Lung (tissue), 11 donors: ENCODE measurements at regions not wholly inside any gene's neighbourhood (a gene's known extent, or its start where the extent isn't known, plus 50 kb on each side); places are given as distances from the start of the nearest gene placed in this dataset.

Source experiments
- ATAC-seq: fragments of 200-7000 bp; cut with Tn5 transposase; one replicate; pipeline ENCODE4 v1.9.1; 2020; ENCODE audit warnings: moderate number of reproducible peaks; ENCODE audit not compliant: insufficient read depth, low FRiP score
- DNase-seq, 3 donors: peaks; one replicate each; pipeline ENCODE4 v3.0.0-alpha.2; 2013 to 2017
- H3K27ac ChIP-seq, 2 donors: one replicate each; pipeline ENCODE4 v1.5.1; 2013; ENCODE audit warnings: mild to moderate bottlenecking in 2 of 2, moderate library complexity in 2 of 2, control low read depth in 1 of 2, inconsistent platforms in 1 of 2, low read depth in 1 of 2, low read length in 1 of 2
- H3K27me3 ChIP-seq, 3 donors: one replicate each; pipeline ENCODE4 v1.5.1; 2013; ENCODE audit warnings: low read length in 2 of 3; ENCODE audit not compliant: control insufficient read depth in 3 of 3, insufficient read depth in 3 of 3
- H3K36me3 ChIP-seq, 4 donors: one replicate each; pipeline ENCODE4 v1.5.1; 2013; ENCODE audit warnings: low read length in 4 of 4, mild to moderate bottlenecking in 1 of 4, moderate library complexity in 1 of 4; ENCODE audit not compliant: control insufficient read depth in 4 of 4, insufficient read depth in 4 of 4
- H3K4me1 ChIP-seq, 5 donors: one replicate each; pipeline ENCODE4 v1.5.1; 2013; ENCODE audit warnings: low read length in 5 of 5, mild to moderate bottlenecking in 2 of 5, moderate library complexity in 1 of 5; ENCODE audit not compliant: control insufficient read depth in 5 of 5, insufficient read depth in 5 of 5
- H3K4me3 ChIP-seq: one replicate; pipeline ENCODE4 v1.5.1; 2013; ENCODE audit warnings: mild to moderate bottlenecking, control low read depth, moderate library complexity
- H3K9ac ChIP-seq, 2 donors: one replicate each; pipeline ENCODE4 v1.5.1; 2013; ENCODE audit warnings: low read length in 2 of 2, control low read depth in 1 of 2; ENCODE audit not compliant: insufficient read depth in 1 of 2
- H3K9me3 ChIP-seq, 4 donors: one replicate each; pipeline ENCODE4 v1.5.1; 2013; ENCODE audit warnings: low read length in 3 of 4, mild to moderate bottlenecking in 1 of 4, moderate library complexity in 1 of 4; ENCODE audit not compliant: control insufficient read depth in 4 of 4, insufficient read depth in 3 of 4
- WGBS, 2 donors: extraction: QIAGEN DNeasy Blood & Tissue Kit; methylation state at CpG; one replicate each; pipeline ENCODE4 v1.1.7; 2013; 5-methylcytosine and 5-hydroxymethylcytosine counted together
- TF ChIP-seq, protein P1 (sequence below): IDR thresholded peaks from 2 replicates; pipeline ENCODE4 v1.5.1; 2012; ENCODE audit warnings: mild to moderate bottlenecking; ENCODE audit errors: control extremely low read depth, extremely low read depth
- donor health status: control.
- donor health status: control.
- donor health status: Bipolar disorder and iron deficiency.
- donor health status: healthy.
- donor health status: DM: yes; HTN: yes; CAD: no.

GRCh38 chr16:86990451-86990850 lies 326.7 kb downstream of the C16orf95 start:
- ATAC-seq (no peak), DNase-seq (no peak)
- Histone ChIP-seq H3K27ac (no peak overlapping the region), H3K27me3 (peaks cover 4 to 12% (median 11%) of the 10 kb centered on the region in 3 donors), H3K4me1 (peaks cover 0 to 9% (median 2%) of the 10 kb centered on the region in 5 donors), H3K9me3 (peaks cover 0 to 3% (median 0%) of the 10 kb centered on the region in 4 donors), H3K9ac (no peak overlapping the region), H3K36me3 (no peaks in the 10 kb centered on the region), H3K4me3 (no peak overlapping the region)
- TF ChIP-seq, protein P1, sequence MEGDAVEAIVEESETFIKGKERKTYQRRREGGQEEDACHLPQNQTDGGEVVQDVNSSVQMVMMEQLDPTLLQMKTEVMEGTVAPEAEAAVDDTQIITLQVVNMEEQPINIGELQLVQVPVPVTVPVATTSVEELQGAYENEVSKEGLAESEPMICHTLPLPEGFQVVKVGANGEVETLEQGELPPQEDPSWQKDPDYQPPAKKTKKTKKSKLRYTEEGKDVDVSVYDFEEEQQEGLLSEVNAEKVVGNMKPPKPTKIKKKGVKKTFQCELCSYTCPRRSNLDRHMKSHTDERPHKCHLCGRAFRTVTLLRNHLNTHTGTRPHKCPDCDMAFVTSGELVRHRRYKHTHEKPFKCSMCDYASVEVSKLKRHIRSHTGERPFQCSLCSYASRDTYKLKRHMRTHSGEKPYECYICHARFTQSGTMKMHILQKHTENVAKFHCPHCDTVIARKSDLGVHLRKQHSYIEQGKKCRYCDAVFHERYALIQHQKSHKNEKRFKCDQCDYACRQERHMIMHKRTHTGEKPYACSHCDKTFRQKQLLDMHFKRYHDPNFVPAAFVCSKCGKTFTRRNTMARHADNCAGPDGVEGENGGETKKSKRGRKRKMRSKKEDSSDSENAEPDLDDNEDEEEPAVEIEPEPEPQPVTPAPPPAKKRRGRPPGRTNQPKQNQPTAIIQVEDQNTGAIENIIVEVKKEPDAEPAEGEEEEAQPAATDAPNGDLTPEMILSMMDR, result no peak
- 31 to 36% methylated on average over 9 of the region's 9 CpGs for WGBS, 2 donors

GRCh38 chr16:86991679-86992078 lies 325.5 kb downstream of the C16orf95 start:
- Histone ChIP-seq H3K4me1 (peaks cover 0 to 9% (median 2%) of the 10 kb centered on the region in 5 donors), H3K36me3 (no peaks in the 10 kb centered on the region), H3K9me3 (peaks cover 0 to 3% (median 0%) of the 10 kb centered on the region in 4 donors), H3K27me3 (peaks cover 4 to 20% (median 17%) of the 10 kb centered on the region in 3 donors), H3K4me3 (no peak overlapping the region), H3K27ac (no peak overlapping the region), H3K9ac (no peak overlapping the region)
- WGBS, 2 donors, result 73 to 79% methylated on average over 4 of the region's 4 CpGs
- DNase-seq (no peak), ATAC-seq (no peak)
- TF ChIP-seq, protein P1, result no peak

- Histone ChIP-seq H3K9me3 (peaks cover 0 to 3% (median 0%) of the 10 kb centered on the region in 4 donors), H3K27me3 (peaks cover 4 to 29% (median 20%) of the 10 kb centered on the region in 3 donors), H3K9ac (no peak overlapping the region), H3K4me1 (peaks cover 0 to 9% (median 2%) of the 10 kb centered on the region in 5 donors), H3K36me3 (no peaks in the 10 kb centered on the region), H3K27ac (no peak overlapping the region), H3K4me3 (no peak overlapping the region)
- TF ChIP-seq, protein P1, result no peak
- no peak for ATAC-seq
- 93 to 95% methylated on average over 5 of the region's 5 CpGs for WGBS, 2 donors
- no peak for DNase-seq
Measured at GRCh38 chr16:86992587-86992986, 324.6 kb downstream of the C16orf95 start.
